HL-60 (cell line): ENCODE measurements at regions not wholly inside any gene's neighbourhood (a gene's known extent, or its start where the extent isn't known, plus 50 kb on each side); places are given as distances from the start of the nearest gene placed in this dataset.

Experiments
- DNase-seq, 2 experiments: peaks; one replicate each; pipeline ENCODE4 v3.0.0-alpha.2; 2010 to 2020; ENCODE audit warnings: low read depth in 1 of 2, low spot score in 1 of 2
- H3K27ac ChIP-seq: fragments of 250-450 bp; sonication (Bioruptor Pico); replicated peaks from 2 replicates; pipeline ENCODE4 v1.5.1; 2020; ENCODE audit warnings: mild to moderate bottlenecking, moderate library complexity
- H3K27me3 ChIP-seq: fragments of 250-450 bp; sonication (Bioruptor Pico); 2 replicates; pipeline ENCODE4 v1.5.1; 2021; ENCODE audit warnings: mild to moderate bottlenecking, moderate library complexity; ENCODE audit not compliant: insufficient read depth, poor library complexity, severe bottlenecking
- H3K4me3 ChIP-seq: replicated peaks from 2 replicates; pipeline ENCODE4 v1.5.1; 2011; ENCODE audit warnings: mild to moderate bottlenecking, control low read depth, low read length; ENCODE audit not compliant: insufficient read depth
- GABPA ChIP-seq: IDR thresholded peaks from 2 replicates; pipeline ENCODE4 v1.6.1; 2012; ENCODE audit warnings: low read depth
- POLR2AphosphoS5 ChIP-seq: IDR thresholded peaks from 2 replicates; pipeline ENCODE4 v1.6.1; 2012; ENCODE audit warnings: low read depth
- SPI1 ChIP-seq: IDR thresholded peaks from 2 replicates; pipeline ENCODE4 v1.6.1; 2012; ENCODE audit warnings: low read depth, mild to moderate bottlenecking, borderline replicate concordance
- TF ChIP-seq, protein P1 (sequence below): IDR thresholded peaks from one replicate; pipeline ENCODE4 v1.5.1; 2011; ENCODE audit warnings: low read length, control low read depth, inconsistent platforms; ENCODE audit not compliant: insufficient read depth
- TF ChIP-seq, protein P2 (sequence below): IDR thresholded peaks from 2 replicates; pipeline ENCODE4 v1.6.1; 2012; ENCODE audit warnings: low read depth; ENCODE audit not compliant: insufficient replicate concordance

DNA sequence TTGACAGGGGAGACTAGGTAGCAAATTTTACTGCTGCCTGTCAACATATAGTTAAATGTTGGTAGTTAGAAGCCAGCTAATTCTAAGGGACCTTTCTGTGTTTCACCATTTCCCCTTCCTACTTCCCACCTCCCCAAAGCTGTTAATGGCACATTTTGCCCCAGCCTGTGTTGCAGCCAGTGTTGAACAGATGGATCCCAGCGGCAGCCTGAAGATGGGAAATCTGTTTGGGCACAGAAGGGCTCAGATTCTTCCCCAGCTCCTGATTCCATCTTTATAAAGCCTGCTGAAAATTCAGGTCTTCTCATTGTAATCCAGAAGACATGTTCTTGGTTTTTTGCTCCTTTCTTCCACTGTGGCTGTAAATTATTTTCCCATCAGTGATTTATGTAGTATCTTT is 89.0 kb downstream of the SPRY1 start:
- no peak for DNase-seq
- no peak overlapping the region for H3K4me3 ChIP-seq
- 0 out of 2 replicates have a peak, but pooled peaks have one; percentile 24 for TF ChIP-seq SPI1
- TF ChIP-seq, protein P1, sequence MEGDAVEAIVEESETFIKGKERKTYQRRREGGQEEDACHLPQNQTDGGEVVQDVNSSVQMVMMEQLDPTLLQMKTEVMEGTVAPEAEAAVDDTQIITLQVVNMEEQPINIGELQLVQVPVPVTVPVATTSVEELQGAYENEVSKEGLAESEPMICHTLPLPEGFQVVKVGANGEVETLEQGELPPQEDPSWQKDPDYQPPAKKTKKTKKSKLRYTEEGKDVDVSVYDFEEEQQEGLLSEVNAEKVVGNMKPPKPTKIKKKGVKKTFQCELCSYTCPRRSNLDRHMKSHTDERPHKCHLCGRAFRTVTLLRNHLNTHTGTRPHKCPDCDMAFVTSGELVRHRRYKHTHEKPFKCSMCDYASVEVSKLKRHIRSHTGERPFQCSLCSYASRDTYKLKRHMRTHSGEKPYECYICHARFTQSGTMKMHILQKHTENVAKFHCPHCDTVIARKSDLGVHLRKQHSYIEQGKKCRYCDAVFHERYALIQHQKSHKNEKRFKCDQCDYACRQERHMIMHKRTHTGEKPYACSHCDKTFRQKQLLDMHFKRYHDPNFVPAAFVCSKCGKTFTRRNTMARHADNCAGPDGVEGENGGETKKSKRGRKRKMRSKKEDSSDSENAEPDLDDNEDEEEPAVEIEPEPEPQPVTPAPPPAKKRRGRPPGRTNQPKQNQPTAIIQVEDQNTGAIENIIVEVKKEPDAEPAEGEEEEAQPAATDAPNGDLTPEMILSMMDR, result no peak
- H3K27me3 ChIP-seq, result no peaks in the 10 kb centered on the region
- H3K27ac ChIP-seq, result no peak overlapping the region

DNA sequence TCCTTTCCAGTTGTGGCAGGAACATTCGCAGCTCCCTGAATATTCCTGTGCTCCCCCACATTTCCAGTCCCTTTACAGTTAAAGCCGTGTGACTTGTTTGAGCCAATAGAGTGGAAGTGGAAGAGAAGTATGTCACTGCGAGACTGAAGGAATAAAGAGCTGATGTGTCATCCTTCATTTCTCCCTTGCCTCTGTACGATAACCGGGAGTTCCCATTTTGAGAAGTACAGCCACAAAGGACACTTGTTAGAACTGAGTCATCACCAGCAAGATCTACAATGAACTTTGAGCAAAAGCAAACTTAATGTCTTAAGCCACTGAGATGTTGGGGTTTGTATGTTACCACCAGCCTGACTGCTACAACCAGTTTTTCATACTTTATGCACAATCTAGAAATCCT is 92.3 kb downstream of the SPRY1 start:
- DNase-seq, result peak; percentile 35 to 71
- Histone ChIP-seq H3K27me3 (no peaks in the 10 kb centered on the region), H3K4me3 (no peak overlapping the region), H3K27ac (peak overlapping the region; percentile 21)
- peak; percentile 76; the same call in 1 of the 2 replicates for TF ChIP-seq SPI1
- no peak for TF ChIP-seq GABPA
- TF ChIP-seq, protein P2, sequence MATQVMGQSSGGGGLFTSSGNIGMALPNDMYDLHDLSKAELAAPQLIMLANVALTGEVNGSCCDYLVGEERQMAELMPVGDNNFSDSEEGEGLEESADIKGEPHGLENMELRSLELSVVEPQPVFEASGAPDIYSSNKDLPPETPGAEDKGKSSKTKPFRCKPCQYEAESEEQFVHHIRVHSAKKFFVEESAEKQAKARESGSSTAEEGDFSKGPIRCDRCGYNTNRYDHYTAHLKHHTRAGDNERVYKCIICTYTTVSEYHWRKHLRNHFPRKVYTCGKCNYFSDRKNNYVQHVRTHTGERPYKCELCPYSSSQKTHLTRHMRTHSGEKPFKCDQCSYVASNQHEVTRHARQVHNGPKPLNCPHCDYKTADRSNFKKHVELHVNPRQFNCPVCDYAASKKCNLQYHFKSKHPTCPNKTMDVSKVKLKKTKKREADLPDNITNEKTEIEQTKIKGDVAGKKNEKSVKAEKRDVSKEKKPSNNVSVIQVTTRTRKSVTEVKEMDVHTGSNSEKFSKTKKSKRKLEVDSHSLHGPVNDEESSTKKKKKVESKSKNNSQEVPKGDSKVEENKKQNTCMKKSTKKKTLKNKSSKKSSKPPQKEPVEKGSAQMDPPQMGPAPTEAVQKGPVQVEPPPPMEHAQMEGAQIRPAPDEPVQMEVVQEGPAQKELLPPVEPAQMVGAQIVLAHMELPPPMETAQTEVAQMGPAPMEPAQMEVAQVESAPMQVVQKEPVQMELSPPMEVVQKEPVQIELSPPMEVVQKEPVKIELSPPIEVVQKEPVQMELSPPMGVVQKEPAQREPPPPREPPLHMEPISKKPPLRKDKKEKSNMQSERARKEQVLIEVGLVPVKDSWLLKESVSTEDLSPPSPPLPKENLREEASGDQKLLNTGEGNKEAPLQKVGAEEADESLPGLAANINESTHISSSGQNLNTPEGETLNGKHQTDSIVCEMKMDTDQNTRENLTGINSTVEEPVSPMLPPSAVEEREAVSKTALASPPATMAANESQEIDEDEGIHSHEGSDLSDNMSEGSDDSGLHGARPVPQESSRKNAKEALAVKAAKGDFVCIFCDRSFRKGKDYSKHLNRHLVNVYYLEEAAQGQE, result no peak
- TF ChIP-seq POLR2AphosphoS5, result no peak
- TF ChIP-seq, protein P1, result no peak

DNA sequence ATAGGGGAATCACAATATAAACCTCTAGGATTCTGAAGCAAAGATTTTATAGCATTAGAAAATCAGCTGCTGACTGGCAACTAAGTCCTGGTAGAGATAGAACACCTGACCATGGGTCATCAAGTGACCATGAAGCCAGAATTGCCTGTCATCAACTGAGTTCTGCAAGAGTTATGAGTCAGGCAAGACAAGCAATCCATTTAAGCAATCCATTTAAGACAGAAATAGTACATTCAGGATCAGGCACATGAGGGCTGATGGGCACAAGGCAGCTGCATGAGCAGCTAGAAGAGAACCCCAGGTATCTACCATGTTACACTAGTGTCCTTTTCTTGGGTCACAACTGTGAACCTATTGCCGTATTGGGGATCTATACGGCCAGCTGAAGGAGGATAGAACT is 98.9 kb downstream of the SPRY1 start:
- no peak for TF ChIP-seq POLR2AphosphoS5
- no peak for TF ChIP-seq SPI1
- TF ChIP-seq, protein P2, result no peak
- TF ChIP-seq, protein P1, result no peak
- no peak for TF ChIP-seq GABPA
- no peaks in the 10 kb centered on the region for H3K27me3 ChIP-seq
- no peak overlapping the region for H3K27ac ChIP-seq
- no peak overlapping the region for H3K4me3 ChIP-seq
- no peak for DNase-seq

DNA sequence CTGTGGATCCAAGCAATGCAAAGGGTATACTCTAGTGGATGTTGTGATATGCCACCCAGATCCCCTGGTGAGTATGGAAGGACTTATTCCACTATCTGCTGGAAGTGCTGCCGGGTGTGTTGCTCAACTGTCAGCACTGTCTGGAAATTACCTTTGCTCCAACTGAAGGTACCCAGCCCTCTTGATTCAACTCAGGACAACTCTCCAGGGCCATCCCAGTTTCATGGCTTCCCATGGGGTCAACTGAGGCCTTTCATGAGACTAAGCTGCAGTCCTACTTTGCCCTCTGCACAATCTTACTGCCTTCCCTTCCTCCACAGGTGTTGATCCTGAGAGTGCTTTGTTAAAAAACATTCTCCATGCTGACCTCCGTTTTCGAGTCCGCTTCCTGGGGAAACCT is 99.8 kb downstream of the SPRY1 start:
- DNase-seq, result no peak
- H3K27ac ChIP-seq, result no peak overlapping the region
- no peaks in the 10 kb centered on the region for H3K27me3 ChIP-seq
- H3K4me3 ChIP-seq, result no peak overlapping the region
- no peak for TF ChIP-seq GABPA
- TF ChIP-seq, protein P1, result no peak
